PC-3 (cell line): ENCODE measurements at regions not wholly inside any gene's neighbourhood (a gene's known extent, or its start where the extent isn't known, plus 50 kb on each side); places are given as distances from the start of the nearest gene placed in this dataset.

ENCODE experiments used
- ATAC-seq: fragments of 200-7000 bp; cut with Tn5 transposase; 2 replicates; pipeline ENCODE4 v1.9.1; 2020; ENCODE audit warnings: mild to moderate bottlenecking, moderate library complexity
- BruUV-seq: library from RNA; stranded (reverse); fragments of 400-500 nt; replicated peaks from 2 replicates; lab custom pipeline; 2021; lab: Mats Ljungman, UMichigan
- CTCF ChIA-PET: fragments of 300-600 bp; sonication (Branson Sonifier 250); formaldehyde crosslinking; loops from one replicate; lab custom pipeline; 2022; ENCODE audit warnings: antibody characterized with exemption; lab: Charles Lee
- POLR2A ChIA-PET: fragments of 300-600 bp; sonication (Branson Sonifier 250); formaldehyde crosslinking; loops from one replicate; lab custom pipeline; 2022; ENCODE audit warnings: antibody characterized with exemption; ENCODE audit not compliant: unreplicated experiment; lab: Charles Lee
- DNase-seq: peaks from one replicate; pipeline ENCODE4 v3.0.0-alpha.2; 2015
- H2AFZ ChIP-seq: fragments of 300-600 bp; sonication (generic); 2 replicates; pipeline ENCODE4 v1.6.0; 2016; ENCODE audit warnings: antibody characterized with exemption, low read length
- H3F3A ChIP-seq: fragments of 300-600 bp; sonication (generic); one replicate; pipeline ENCODE4 v1.6.0; 2017; ENCODE audit warnings: antibody characterized with exemption, low read length, control low read depth, mild to moderate bottlenecking; ENCODE audit not compliant: unreplicated experiment
- H3K27ac ChIP-seq: fragments of 300-600 bp; sonication (generic); 2 replicates; pipeline ENCODE4 v1.5.1; 2016; ENCODE audit warnings: mild to moderate bottlenecking, low read length
- H3K27me3 ChIP-seq: fragments of 300-600 bp; sonication (generic); 2 replicates; pipeline ENCODE4 v1.6.1; 2016; ENCODE audit warnings: low read length, mixed read lengths
- H3K36me3 ChIP-seq: fragments of 300-600 bp; sonication (generic); 2 replicates; pipeline ENCODE4 v1.6.1; 2016; ENCODE audit warnings: low read depth, mixed run types, low read length, mixed read lengths
- H3K4me1 ChIP-seq: fragments of 300-600 bp; sonication (generic); 2 replicates; pipeline ENCODE4 v1.5.1; 2016; ENCODE audit warnings: low read length; ENCODE audit not compliant: insufficient read depth
- H3K4me2 ChIP-seq: fragments of 300-600 bp; sonication (generic); 2 replicates; pipeline ENCODE4 v1.6.0; 2016; ENCODE audit warnings: low read length
- H3K4me3 ChIP-seq: fragments of 300-600 bp; sonication (generic); 2 replicates; pipeline ENCODE4 v1.5.1; 2016; ENCODE audit warnings: mild to moderate bottlenecking, low read length, mixed read lengths
- H3K79me2 ChIP-seq: fragments of 300-600 bp; sonication (generic); 2 replicates; pipeline ENCODE4 v1.6.1; 2017; ENCODE audit warnings: low read length, mixed read lengths
- H3K9ac ChIP-seq: fragments of 300-600 bp; sonication (generic); 2 replicates; pipeline ENCODE4 v1.6.0; 2016; ENCODE audit warnings: mild to moderate bottlenecking, low read length
- H3K9me2 ChIP-seq: fragments of 300-600 bp; sonication (generic); replicated peaks from 2 replicates; pipeline ENCODE4 v1.6.1; 2016; ENCODE audit warnings: mixed run types, low read length, mixed read lengths
- H3K9me3 ChIP-seq: fragments of 300-600 bp; sonication (generic); 2 replicates; pipeline ENCODE4 v1.6.1; 2016; ENCODE audit warnings: low read length, mixed read lengths
- H4K20me1 ChIP-seq: fragments of 300-600 bp; sonication (generic); 2 replicates; pipeline ENCODE4 v1.6.1; 2016; ENCODE audit warnings: low read length, mixed read lengths
- EZH2 ChIP-seq: fragments of 300-600 bp; sonication (generic); IDR thresholded peaks from one replicate; pipeline ENCODE4 v1.6.1; 2017; ENCODE audit warnings: antibody characterized with exemption, mild to moderate bottlenecking, low read length; ENCODE audit not compliant: unreplicated experiment
- EZH2phosphoT487 ChIP-seq: fragments of 300-600 bp; sonication (generic); IDR thresholded peaks from 2 replicates; pipeline ENCODE4 v1.6.1; 2018; ENCODE audit warnings: mild to moderate bottlenecking, antibody characterized with exemption, low read length, borderline replicate concordance
- intact Hi-C: fragments of 100-400 bp; cut with micrococcal nuclease; formaldehyde crosslinking; loops from 2 replicates; pipeline ENCODE4 v1.9.0; 2023
- TF ChIP-seq, protein P1 (sequence below): fragments of 300-600 bp; sonication (generic); conservative IDR thresholded peaks from 2 replicates; pipeline ENCODE4 v1.5.1; 2017; ENCODE audit warnings: antibody characterized with exemption, low read depth, mild to moderate bottlenecking, low read length

DNA sequence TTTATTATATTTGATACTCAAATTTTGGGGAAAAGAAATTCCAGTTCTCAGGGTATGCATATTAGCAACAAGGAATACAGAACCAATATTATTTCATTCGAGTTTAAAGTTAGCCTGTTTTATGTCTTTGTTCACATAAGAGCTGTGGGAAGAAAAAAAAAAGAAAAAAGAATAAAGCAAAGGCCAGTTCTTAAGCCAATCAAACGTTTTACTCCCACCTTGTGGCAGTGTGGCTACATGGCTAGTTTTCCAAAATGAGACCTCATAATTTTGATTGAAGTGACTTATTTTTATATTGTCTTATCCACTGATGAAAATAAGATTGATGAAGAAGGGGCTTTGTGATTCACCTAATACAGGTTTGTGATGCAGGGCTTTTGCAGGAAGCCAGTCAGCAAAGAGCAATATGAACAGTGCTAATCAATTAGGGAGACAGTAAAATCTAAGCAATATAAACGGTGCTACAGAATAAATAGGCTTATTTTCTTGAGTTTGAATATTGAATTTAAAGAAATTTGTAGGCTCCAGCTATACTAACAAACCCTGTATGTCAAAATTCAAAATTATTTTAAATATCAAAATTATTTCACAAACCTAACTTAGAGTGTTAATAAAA lies 624.1 kb upstream of the FOXG1 start:
- Histone ChIP-seq H3K9me3 (no peaks in the 10 kb centered on the region), H3K9me2 (no peaks in the 10 kb centered on the region), H3K4me3 (no peak overlapping the region), H3K36me3 (no peaks in the 10 kb centered on the region), H3K27ac (no peak overlapping the region), H2AFZ (no peak overlapping the region), H3F3A (no peaks in the 10 kb centered on the region), H3K79me2 (no peaks in the 10 kb centered on the region), H3K4me1 (no peaks in the 10 kb centered on the region), H4K20me1 (no peaks in the 10 kb centered on the region), H3K4me2 (no peak overlapping the region), H3K27me3 (no peaks in the 10 kb centered on the region), H3K9ac (no peak overlapping the region)
- DNase-seq: peak; percentile 65
- no TSS peak for BruUV-seq
- ChIA-PET POLR2A (no interaction called here), CTCF (interaction anchor here (0.5 to 1.0 kb wide), 3 partner anchors 9 to 1145 kb away, joined by 3 to 5 read pairs (median 5); no protein-coding TSS in a partner anchor)
- TF ChIP-seq, protein P1, sequence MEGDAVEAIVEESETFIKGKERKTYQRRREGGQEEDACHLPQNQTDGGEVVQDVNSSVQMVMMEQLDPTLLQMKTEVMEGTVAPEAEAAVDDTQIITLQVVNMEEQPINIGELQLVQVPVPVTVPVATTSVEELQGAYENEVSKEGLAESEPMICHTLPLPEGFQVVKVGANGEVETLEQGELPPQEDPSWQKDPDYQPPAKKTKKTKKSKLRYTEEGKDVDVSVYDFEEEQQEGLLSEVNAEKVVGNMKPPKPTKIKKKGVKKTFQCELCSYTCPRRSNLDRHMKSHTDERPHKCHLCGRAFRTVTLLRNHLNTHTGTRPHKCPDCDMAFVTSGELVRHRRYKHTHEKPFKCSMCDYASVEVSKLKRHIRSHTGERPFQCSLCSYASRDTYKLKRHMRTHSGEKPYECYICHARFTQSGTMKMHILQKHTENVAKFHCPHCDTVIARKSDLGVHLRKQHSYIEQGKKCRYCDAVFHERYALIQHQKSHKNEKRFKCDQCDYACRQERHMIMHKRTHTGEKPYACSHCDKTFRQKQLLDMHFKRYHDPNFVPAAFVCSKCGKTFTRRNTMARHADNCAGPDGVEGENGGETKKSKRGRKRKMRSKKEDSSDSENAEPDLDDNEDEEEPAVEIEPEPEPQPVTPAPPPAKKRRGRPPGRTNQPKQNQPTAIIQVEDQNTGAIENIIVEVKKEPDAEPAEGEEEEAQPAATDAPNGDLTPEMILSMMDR: peak; percentile 81
- TF ChIP-seq EZH2: no peak
- peak; percentile 52 for ATAC-seq
- intact Hi-C loops: loop anchor here (2.0 to 10.0 kb wide), 7 partner anchors 130 to 614 kb away; no protein-coding TSS in a partner anchor

DNA sequence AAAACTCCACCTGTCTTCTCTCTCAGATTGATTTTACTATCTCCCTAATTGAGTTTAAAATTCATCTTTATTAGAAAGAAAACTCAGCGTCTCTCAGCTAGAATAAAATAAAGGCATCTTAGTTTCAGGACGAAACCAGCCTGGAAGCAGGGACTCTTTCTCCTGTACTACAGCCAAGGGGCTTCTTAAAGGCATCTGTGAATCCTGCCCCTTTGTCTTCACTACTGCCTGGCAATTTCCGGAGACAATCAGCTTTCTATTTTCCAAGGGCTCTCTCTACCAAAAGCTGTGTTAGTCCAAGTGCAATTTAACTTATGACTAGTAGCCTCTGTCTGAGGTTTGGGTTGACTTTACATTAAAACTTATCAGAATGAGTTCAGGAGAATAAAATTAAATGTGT lies 623.3 kb upstream of the FOXG1 start:
- H3K36me3 ChIP-seq: no peaks in the 10 kb centered on the region
- no peaks in the 10 kb centered on the region for H3K79me2 ChIP-seq
- no peaks in the 10 kb centered on the region for H3K9me3 ChIP-seq
- ChIA-PET CTCF (no interaction called here), POLR2A (no interaction called here)
- H3K4me1 ChIP-seq: no peaks in the 10 kb centered on the region
- no peaks in the 10 kb centered on the region for H3K27me3 ChIP-seq
- no peak overlapping the region for H3K4me2 ChIP-seq
- no TSS peak for BruUV-seq
- TF ChIP-seq, protein P1: no peak
- TF ChIP-seq EZH2phosphoT487 (no peak), EZH2 (no peak)
- no peaks in the 10 kb centered on the region for H4K20me1 ChIP-seq
- no peak overlapping the region for H3K27ac ChIP-seq
- H2AFZ ChIP-seq: peak overlapping the region; percentile 36; the same call in 1 of the 2 replicates
- H3K9me2 ChIP-seq: no peaks in the 10 kb centered on the region
- ATAC-seq (no peak), DNase-seq (no peak)
- no peak overlapping the region for H3K9ac ChIP-seq
- H3F3A ChIP-seq: no peaks in the 10 kb centered on the region
- H3K4me3 ChIP-seq: no peak overlapping the region
- intact Hi-C loops: loop anchor here (2.0 to 10.0 kb wide), 7 partner anchors 131 to 615 kb away; no protein-coding TSS in a partner anchor

DNA sequence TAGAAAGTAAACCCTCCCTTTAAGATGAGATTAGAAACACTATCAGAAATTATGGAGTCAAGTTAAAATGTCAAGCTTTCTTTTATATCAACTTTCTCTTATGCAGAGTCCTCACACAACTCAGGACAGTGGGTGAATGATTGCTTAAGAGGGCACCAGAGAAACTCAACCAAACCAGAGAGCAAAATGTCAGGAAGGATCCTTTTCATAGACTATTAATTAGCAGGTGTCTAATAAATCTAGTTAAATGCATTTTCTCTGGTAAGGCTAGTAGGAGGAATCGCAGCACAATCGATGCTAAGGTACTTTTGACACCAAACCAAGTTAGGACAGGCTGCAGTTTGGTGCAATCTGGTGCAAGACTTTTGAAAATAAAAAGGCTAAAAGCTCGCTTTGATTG lies 614.7 kb upstream of the FOXG1 start:
- ChIA-PET POLR2A (interaction anchor here (0.7 kb wide), 1 partner anchor 420 kb away, joined by 5 read pairs; no protein-coding TSS in a partner anchor), CTCF (no interaction called here)
- Histone ChIP-seq H2AFZ (no peak overlapping the region), H3K9me3 (no peaks in the 10 kb centered on the region), H3K27ac (no peak overlapping the region), H3K4me2 (no peak overlapping the region), H3K9me2 (no peaks in the 10 kb centered on the region), H3F3A (no peaks in the 10 kb centered on the region), H3K79me2 (no peaks in the 10 kb centered on the region), H3K4me3 (no peak overlapping the region), H3K4me1 (no peaks in the 10 kb centered on the region), H3K9ac (no peak overlapping the region), H3K36me3 (no peaks in the 10 kb centered on the region), H3K27me3 (no peaks in the 10 kb centered on the region), H4K20me1 (no peaks in the 10 kb centered on the region)
- BruUV-seq: no TSS peak
- DNase-seq: no peak
- intact Hi-C loops: no loop called here
- TF ChIP-seq, protein P1: no peak
- TF ChIP-seq EZH2: no peak
- TF ChIP-seq EZH2phosphoT487: no peak
- no peak for ATAC-seq
